Urothelium cell line (cell line): ENCODE measurements at regions not wholly inside any gene's neighbourhood (a gene's known extent, or its start where the extent isn't known, plus 50 kb on each side); places are given as distances from the start of the nearest gene placed in this dataset.
A peak's percentile ranks its signal among the peaks of the same experiment; 100 is the strongest.
"Not testable (repeated sequence)": the region's sequence is repeated elsewhere in the genome, so short reads cannot be mapped to it uniquely, and the experiment has no call there.

Experiments used
- DNase-seq: peaks from one replicate; pipeline ENCODE4 v3.0.0; 2011; ENCODE audit warnings: low spot score, mixed read lengths
- FAIRE-seq: peaks from 2 replicates; lab custom pipeline; 2011; peaks lifted over from hg19 to GRCh38; lab: Jason Lieb, UNC

DNA sequence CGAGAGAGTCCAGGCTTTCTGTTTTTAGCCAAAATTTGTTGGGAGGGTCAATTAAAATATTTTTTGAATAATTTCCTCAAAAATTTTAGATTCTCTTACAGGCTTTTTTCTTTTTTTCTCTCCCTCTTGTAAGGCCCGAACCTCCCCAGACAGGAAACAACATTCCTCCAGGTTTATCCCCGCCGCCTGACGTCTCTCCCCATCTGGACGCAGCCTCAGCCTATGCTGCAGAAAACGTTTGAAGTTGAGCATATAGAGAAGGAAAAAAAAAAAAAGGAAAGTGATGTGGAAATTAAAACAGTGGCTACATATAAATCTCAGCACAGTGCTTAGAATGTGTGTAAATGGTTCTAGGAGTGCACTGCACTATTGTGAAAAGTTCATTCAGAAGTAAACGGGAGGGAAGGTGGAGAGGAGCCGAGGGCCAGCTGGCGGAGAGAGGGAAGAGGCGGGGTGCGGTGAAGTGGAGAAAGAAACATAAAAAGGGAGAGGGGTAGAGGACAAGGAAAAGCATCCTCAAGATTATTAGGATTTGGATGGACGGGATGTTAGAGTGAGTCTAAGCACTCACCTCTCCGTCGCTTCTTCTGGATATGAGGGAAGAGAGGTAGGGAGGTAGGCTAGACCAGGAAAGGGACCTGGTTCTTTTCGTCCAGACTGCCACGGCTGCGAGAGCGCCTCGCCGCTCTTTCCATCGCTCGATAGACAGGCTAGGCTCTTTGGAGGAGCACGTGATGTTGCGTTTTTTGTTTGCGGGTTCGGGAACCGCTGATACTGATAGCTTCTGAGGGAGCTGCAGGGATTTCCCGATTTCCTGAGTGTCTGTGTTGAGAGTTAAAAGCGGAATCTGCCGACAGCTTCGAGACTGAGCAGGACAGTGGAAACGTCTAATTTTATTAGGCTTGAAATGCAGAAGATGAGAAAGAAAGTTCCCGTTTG, 98.7 kb downstream of the TRIM27 start:
- DNase-seq (no peak), FAIRE-seq (no peak)

DNA sequence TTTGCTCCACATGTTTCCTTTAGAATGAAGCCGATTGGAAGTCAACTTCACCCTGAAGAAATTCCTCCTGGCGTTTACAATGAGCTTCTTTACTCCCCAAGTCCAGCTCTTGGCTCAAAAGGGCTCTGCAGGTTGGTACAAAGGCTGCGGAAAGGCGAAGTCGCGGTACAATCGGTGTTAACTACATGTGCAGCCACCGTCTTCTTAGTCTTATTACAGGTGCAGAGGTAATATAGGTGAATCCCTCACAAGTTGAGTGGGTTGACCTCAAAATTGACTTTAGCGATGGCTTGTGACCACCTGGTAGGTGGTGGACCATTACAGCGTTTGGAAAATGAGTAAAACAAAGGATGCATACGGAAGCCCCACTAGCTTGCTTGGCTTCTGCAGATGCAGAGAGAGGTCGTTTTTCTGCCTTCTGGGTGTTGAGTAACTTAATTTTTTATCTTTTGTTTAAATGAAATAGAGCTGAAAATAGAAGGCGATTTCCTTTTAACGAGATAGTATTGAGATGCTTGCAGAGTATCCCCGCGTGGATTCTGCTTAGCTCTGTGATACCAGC, 98.0 kb downstream of the TRIM27 start:
- no peak for DNase-seq

DNA sequence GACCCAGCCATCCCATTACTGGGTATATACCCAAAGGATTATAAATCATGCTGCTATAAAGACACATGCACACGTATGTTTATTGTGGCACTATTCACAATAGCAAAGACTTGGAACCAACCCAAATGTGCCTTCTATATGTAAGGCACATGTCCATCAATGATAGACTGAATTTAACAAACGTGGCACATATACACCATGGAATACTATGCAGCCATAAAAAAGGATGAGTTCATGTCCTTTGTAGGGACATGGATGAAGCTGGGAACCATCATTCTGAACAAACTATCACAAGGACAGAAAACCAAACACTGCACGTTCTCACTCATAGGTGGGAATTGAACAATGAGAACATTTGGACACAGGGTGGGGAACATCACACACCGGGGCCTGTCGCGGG, 92.1 kb downstream of the TRIM27 start:
- not testable (repeated sequence) for DNase-seq, FAIRE-seq

More for the DNA sequence above, 98.0 kb downstream of the TRIM27 start:
- no peak for FAIRE-seq

GRCh38 chr6:28836703-28837102, 87.1 kb downstream of the TRIM27 start:
- FAIRE-seq, DNase-seq: not testable (repeated sequence)

DNA sequence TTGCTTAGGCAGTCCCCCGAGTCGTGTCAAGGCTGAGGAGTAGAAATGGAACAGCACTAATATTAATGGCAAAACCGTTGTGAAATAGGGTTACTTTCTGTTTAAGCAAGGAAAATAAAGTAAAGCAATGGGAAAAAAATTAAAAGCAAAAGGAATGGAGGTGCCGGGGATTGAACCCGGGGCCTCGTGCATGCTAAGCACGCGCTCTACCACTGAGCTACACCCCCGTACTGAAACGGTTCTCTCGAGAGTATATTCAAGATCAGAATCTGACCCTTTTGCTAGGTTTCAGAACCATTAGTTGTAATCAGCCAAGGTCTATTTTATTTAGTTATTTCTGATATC, 85.5 kb downstream of the TRIM27 start:
- DNase-seq (no peak), FAIRE-seq (no peak)

GRCh38 chr6:28838634-28839442, 84.9 kb downstream of the TRIM27 start:
- FAIRE-seq (no peak), DNase-seq (peak; percentile 86)

GRCh38 chr6:28839443-28840120, 84.2 kb downstream of the TRIM27 start:
- FAIRE-seq (no peak), DNase-seq (no peak)

DNA sequence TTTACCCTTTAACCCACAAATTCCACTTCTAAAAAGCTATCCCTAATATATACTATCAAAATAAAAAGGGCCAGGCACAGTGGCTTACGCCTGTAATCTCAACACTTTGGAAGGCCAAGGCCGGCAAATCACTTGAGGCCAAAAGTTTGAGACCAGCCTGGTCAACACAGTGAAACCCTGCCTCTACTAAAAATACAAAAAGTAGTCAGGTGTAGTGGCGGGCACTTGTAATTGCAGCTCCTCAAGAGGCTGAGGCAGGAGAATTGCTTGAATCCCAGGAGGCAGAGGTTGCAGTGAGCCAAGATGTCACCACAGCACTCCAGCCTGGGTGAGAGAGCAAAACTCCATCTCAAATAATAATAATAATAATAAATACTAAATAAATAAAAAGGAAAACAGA, 82.5 kb downstream of the TRIM27 start:
- FAIRE-seq = no peak
- DNase-seq = no peak

- not testable (repeated sequence) for DNase-seq, FAIRE-seq
Measured at GRCh38 chr6:28848756-28849155, 75.0 kb downstream of the TRIM27 start.
